Right renal pelvis (tissue), 4 donors: ENCODE measurements at regions not wholly inside any gene's neighbourhood (a gene's known extent, or its start where the extent isn't known, plus 50 kb on each side); places are given as distances from the start of the nearest gene placed in this dataset.

ENCODE experiments used
- DNase-seq, 4 donors: peaks; one replicate each; pipeline ENCODE4 v3.0.0-alpha.2; 2013; ENCODE audit warnings: low read depth in 4 of 4, low spot score in 3 of 4, missing footprints in 1 of 4

DNA sequence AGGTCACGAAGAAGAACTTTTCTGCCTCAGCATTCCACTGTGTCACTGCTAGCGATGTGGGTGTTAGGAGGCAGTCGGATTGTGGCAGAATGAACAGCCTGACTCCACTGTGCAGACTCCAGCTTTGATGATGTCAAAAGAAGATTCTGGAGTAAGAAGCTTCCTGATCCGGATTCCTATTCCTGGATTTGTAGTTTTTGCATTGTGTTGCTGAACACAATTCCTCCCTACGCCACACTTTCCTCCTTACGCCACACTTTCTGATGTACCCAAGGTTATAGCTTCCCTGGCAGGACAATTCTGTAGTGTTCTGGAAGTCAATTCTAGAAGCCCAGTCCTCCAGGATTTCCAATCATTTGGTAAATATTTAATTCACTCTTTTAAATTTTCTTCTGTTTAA lies 665.2 kb upstream of the ADGRL2 start:
- DNase-seq, result no peak

DNA sequence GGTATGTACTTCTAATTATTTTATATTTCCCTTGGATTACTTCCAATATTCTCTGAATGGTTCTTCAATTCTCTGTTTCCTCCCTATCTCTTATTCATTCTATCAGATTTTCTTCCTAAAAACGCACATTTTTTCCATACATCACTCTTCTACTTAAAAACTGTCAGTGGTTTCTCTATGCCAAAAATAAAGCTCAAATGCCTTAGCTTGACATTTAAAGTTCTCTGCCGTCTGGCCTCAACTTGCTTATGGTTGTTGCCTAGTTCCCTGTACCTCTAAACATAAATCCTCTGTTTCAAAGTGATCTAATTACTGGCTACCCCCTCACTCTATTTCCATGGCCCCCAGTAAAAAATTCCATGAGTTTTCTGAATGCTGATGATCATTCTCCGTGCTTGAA lies 671.0 kb upstream of the ADGRL2 start:
- DNase-seq, result peak in 1 of 4 donors; percentile 17

DNA sequence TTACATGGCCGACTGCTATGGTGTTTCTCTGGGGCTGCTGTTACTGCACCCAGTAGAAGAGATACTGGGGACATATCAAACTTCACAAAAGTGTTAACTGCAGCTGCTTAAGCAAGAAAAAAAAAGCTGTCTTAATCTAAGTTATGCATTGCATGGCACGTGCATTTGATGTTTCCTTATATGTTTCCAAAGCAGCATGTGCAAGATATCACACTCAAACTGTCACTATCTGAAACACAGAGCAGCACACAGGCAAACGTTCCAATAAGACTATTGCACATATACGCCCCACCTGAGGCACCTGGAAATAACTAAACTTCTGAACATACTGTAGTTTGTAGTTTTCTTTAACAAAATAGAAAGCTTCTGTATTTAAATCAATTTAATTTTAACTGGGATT lies 671.4 kb upstream of the ADGRL2 start:
- DNase-seq, result peak; percentile 37 to 63 (median 51)

DNA sequence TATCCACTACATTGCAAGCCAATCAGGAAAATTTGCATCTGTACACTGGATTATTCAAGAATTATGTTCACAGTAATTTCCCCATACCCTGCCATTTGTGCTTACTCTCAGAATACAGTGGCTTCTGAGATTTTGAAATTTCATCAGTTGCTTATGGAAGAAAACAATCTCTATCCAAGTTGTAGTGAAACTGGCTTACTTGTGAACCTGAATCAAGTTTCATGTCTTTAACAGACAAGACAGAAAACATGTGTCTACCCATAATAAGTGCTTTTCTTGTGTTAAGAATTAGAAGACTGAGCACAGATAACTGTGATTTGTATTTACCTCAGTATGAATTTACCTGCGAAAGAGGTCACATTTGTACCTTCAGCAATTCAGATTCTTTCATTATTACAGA lies 672.7 kb upstream of the ADGRL2 start:
- DNase-seq, result no peak

DNA sequence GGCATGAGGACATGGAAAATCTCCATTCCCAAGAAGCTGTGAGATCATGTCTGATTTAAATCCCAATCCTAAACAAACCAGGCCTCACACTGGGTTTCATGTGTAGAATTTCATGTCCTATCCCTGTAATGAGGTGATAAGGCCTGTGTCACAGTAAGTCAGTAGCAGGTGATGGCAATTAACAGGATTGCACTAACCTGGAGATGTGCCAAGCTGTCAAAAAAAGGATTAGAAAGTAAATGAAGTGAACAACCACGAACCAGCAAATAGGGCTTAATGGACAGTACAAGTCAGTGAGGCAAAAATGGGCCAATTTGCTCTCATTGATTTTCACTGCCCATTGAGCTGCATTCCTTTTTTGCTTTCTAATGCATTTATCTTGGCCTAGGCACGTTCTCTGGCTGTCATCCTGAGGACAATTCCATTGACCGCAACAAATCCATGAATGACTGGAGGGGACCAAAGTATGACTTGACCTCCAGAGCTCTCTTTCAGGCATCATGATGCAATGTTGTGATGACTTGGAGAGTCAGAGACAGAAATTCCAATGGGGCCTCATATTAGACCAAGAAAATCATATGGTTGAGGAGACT lies 673.6 kb upstream of the ADGRL2 start:
- no peak for DNase-seq

DNA sequence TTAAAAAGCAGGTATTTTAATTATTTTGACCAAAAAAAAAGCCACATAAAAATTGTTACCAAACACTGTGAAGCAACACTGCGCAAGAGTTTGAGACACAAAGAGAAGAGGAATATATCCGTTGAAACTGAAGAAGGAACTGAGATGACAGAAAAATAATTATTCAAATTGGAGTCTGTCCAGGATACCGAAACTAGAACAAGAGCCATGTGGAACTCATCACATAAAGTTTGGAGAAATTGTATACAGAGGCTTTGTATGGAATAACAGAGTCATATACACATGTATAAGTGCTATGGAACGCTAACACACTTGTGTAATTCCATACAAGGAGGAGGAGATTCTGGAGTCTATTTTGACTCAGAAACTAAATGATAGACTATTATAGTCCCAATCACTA lies 675.1 kb upstream of the ADGRL2 start:
- no peak for DNase-seq

DNA sequence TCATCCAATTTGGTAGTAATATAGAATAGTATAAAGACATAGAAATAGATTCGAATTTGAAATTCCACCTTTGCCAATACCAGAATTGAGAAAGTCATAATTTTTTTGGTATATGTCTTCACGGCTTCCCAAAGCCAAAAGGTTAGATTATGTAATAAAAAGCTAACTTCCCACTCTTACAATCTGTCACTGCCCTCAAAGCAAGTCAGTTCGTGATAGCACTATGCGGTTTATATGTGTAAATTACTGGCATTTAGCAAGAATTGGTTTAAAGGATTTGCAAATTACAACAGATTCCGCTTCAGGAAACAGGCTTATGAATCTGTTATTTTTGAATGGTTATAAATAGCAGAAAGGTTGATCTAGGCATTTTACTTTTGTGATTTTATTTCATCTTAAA lies 679.4 kb upstream of the ADGRL2 start:
- no peak for DNase-seq

DNA sequence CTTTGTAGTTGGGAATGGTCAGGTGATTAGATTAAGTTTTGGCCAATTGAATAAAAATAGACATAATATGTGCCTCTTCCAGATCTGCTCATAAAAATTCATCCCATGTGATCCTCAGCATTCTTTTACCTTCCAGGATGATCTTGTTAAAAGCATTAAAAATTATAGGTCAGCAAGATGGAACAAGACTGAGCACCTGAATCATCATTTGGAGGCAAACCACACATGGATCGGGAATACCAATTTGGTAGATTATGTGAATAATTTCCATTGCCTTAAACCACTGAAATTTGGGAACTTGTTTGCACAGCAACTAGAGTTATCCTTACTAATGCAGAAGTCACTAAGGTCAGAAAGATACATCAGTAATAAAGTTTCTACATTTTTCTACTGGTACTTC lies 681.4 kb upstream of the ADGRL2 start:
- no peak for DNase-seq

DNA sequence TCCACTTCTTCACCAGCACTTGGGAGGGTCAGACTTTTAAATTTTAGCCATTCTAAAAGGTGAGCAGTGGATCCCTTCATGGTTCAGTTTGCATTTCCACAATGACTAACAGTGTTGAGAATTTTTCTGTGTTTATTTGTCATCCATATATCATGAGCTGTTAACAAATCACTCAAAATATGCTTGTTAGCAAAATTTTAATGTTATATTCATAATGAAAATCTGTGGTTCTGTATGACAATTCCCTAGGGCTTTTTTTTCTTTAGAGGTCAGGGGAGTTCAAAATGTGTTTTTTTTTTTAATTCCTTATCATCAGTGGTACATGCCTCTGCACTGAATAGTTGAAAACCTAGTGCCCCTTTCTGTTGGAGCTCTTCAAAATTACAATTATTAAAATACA lies 682.2 kb upstream of the ADGRL2 start:
- no peak for DNase-seq

DNA sequence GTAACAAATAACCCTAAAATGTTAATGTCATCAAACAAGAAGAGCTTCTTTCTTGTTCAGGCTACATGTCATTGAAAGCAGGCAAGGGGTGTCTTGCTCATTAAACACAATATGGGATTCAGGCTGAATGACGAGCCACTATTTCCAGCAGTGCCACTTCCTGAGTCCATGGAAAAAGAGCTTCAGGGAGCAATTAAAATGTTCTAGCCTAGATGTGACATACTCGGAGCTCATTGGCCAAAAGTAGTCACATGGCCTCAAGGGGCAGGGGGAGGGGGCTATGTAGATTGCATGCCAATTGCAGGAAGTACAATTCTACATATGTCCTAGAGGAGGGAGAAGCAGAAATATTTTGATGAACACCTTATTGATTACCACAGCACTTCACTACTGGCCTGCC lies 685.3 kb upstream of the ADGRL2 start:
- no peak for DNase-seq

DNA sequence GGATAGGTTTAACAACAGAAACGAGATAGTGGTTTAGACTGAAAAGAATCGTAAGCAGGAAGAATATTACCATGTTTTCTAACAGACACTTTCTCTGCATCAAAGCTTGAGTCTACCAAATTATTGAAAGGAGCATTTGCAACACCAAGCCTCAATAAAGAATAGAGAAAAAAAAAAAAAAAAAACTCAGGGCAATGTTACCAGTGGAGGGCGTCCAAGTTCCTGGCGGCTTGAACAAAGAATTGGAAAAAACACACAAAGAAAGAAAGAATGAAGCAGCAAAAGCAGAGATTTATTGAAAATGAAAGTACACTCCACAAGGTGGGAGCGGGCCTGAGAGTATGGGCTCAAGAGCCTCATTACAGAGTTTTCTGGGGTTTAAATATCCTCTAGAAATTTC lies 686.5 kb upstream of the ADGRL2 start:
- DNase-seq, result no peak

DNA sequence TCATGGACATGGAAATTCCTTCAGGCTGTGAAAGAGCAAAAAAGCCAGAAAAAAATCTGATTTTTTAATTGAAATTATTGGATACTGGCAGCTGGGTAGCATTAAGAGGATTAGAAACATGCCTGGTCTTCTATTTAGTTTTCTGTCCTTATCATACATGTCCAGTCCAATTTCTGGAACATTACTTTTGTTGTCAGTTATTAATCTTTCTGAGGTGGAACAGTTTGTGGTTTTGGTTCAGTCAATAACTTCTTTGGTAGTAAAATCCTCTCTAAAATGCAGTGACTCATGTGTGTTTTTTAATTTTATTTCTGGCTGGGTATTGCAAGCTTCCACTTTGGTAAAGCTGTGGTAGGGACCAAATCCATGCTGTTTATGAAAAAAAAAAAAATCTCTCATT lies 687.0 kb upstream of the ADGRL2 start:
- no peak for DNase-seq

DNA sequence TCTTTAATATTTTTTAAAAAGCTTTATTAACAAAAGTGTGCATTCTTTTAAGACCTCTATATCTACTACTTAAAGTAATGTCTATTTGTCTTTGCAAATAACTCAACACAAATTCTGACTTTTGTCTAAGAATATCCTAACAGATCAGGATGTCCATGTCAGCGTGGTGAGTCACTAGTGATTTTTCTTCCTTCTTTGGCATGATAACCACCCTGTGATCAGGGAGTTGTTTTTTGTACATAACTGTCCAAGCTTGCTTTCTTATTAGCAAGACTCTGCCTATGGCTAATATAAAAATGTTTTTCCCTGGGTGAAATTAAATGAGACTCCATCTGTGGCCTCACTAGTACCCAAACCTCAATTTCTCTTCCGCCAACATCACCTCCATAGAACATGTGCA lies 688.9 kb upstream of the ADGRL2 start:
- DNase-seq, result no peak

DNA sequence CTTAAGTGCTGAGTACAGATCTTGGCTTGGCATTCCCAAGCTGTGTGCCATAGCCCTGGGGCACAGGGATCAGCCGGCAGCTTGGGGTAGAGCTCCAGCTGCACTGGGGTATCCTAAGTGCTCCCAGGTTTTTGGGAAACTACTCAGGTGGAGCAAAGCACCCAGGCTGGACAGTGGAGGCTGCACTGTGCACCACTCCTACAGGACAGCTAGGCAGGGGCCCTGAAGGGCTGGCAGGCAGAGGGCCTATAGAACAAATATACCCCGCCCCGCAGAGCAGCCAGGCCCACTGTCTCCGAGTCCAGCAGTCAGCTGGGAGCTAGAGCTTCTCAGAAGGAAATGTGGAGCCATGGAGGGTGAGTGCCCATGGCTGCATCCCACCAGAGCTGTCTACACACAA lies 691.7 kb upstream of the ADGRL2 start:
- DNase-seq, result no peak

DNA sequence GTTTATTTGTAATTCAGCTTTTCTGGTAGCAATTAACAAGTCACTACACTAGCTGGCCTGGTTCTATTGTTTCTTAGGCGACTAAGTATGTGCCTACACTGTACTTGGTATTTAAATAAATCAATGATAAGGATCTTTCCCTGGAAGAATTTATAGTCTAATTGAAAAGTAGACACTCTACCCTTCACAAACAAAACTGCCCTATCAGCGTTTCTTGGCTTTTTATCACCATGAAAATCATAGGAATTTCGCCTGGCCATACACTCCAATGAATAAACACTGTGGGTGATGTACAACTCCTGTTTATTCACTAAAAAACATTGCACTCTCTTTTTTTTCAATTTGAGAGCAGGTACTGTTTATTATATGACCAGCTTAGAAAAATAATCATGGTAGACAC lies 702.9 kb upstream of the ADGRL2 start:
- no peak for DNase-seq

DNA sequence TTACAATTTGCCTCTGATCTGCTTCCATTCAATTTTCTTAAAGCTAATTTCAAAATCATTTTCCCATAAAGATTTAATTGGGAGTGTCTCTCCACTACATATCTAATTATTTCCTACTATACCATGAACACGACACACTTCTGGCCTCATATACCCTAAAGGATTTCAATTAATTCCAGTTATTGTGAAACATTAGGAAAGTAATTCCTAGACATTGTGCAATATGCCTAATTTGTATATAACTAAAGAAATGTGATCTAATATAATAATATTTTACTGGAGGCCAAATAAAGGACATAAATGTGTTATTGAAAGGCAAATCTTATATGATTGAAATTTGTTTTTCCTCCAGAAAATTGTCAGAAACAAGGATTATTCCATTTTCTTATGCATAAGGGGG lies 727.2 kb upstream of the ADGRL2 start:
- no peak for DNase-seq

DNA sequence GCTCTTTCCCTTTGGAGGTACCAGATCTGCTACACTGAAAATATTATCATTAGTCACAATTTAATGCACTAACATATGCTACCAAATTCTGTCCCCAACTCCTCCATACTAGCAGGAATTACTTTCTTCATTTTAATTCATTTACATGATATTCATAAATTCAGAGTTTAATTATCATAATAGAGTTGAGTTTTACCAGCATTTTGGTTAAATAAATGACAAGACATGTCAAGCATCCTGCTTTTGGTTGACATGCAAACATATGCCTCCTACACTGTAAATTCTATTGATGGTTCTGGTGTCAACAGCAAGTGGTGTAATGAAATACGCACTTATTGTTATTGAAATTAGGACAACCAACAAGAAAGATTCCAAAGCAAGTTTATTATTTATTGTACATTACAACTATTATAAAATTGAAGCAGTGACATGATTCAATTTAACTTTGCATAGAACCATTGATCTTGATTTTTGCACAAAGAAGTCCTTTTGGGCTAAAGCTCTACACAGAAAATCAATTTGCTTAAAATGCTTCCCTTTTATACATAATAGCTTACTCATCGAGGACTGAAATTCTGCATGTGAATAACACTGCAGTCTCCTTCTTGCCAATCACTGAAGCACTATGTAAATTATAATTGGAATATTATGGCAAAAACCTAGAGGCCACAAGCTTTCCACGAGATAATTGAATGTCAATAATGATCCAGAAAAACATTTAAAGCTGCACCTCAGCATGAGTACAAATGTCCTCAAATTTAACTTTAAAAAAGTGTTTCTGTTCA lies 728.6 kb upstream of the ADGRL2 start:
- no peak for DNase-seq

DNA sequence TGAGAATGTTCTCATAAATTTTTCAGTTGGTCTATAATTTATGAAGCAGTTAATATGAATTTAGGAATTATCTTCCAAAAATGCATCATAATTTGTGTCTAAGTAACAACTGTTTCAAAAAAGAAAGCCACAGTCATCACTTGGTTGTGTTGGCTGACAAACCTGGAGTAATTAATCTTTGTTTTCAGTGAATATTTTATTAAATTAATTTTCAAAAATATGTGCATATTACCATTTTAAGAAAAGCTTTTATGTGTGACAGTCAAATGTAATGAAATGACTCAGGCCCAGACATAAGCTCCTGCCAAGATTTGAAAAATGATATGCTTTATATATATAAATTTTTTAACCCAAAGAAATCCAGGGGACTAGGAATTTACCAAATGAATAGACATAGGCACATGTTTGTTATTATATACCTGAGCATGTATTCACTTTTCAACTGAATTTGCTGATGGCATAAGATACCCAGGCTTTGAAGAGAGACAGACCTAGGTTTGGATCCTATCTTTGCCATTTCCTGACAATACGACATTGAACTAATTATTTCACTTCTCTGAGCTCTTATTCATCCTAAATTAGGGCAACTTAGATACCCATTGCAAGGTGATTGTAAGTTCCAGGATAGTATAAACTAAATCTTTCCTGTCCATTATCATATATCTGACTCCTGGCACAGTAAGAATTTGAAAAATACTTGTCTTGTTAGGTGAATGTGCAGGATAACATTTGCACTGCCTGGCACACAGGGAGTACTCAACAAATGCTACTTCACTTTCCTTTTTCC lies 729.5 kb upstream of the ADGRL2 start:
- no peak for DNase-seq

DNA sequence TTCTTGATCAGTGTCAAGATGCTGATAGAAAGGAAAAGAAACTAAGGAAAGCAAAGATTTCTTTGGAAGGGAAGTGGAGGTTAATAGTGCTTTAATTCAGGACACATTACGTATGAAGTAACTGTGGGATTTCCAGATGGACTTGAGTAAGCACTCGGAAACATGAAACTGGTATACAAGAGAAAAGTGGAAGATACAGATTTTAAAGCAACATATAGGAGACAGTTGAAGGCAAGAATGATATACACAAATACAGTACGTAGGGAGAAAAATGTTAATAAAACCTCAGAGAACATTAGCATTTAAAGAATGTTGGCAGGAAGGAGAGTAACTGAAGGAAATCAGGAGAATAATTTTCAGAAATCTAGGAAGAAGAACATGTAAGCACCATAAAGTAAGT lies 730.9 kb upstream of the ADGRL2 start:
- DNase-seq, result no peak

DNA sequence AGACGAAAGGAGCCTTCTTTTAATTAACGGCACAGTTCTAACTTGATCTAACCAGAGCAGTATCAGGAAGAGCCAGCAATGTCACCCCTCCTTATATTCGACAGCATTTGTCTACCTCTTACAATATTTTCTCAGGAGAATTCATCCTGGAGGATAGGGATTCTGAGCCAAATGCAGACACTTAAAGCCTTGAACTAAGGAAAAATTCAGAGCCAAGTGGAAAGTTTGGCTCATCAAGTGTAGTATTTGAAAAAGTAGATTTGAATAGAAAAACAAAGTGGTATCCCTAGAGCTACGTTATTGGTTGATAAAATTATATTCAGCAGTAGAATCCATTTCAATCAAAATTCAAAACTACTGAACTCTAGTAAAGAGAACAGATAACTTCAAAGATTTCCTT lies 732.0 kb upstream of the ADGRL2 start:
- DNase-seq, result no peak

DNA sequence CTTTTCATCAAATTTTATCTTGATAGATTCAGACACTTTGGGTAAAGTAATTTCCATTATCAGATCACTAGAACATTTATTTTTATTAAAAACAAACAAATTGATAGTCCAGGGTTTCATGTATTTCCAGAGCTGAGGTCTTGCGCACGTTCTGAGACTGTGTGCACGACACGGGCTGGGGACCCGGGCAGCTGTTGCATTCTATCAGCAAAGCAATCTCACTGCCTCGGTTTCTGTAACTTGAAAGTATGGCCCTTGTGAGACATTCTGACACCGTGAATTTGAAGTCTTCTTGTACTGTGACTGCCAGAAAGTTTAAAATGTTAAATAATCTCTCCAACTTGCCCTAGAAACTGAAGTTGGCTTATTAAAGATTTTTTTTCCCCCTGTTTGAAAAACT lies 746.9 kb upstream of the ADGRL2 start:
- DNase-seq, result no peak

DNA sequence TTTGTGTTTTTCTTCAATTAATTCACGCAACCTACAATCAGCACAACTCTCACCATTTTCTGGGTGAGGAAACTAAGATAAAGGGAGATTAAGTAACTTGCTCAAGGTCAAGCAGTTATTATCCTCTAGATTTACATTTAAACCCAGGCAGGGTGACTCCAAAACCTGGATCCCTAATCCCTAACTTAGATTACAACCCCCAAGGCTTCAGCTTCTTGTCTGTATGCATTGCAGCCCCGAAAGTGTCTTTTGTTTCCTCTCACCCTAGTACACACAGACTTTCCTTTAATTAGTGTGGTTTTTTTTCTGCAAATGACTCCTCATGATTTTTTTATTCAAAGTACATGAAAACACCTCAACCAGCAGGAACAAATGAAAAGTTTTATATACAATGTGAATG lies 748.6 kb upstream of the ADGRL2 start:
- DNase-seq, result no peak
